ENCODE measurements at regions not wholly inside any gene's neighbourhood (a gene's known extent, or its start where the extent isn't known, plus 50 kb on each side); places are given as distances from the start of the nearest gene placed in this dataset.

DNA sequence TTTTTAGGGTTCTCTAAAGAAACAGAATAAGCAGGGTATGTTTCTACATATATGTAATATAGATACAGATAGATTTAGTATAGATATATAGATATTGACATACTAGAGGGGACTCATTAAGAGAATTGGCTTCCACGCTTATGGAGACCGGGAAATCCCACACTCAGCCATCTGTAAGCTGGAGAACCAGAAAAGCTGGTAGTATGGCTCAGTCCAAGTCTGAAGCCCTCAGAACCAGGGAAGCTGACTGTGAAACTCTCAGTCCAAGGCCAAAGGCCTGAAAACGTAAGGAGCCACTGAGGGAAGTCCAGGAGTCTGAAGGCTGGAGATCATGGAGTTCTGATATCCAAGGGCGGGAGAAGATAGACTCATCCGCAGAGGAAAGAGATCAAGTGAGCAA lies 441.3 kb upstream of the CDH20 start (continued):
- TF ChIP-seq, protein P1, sequence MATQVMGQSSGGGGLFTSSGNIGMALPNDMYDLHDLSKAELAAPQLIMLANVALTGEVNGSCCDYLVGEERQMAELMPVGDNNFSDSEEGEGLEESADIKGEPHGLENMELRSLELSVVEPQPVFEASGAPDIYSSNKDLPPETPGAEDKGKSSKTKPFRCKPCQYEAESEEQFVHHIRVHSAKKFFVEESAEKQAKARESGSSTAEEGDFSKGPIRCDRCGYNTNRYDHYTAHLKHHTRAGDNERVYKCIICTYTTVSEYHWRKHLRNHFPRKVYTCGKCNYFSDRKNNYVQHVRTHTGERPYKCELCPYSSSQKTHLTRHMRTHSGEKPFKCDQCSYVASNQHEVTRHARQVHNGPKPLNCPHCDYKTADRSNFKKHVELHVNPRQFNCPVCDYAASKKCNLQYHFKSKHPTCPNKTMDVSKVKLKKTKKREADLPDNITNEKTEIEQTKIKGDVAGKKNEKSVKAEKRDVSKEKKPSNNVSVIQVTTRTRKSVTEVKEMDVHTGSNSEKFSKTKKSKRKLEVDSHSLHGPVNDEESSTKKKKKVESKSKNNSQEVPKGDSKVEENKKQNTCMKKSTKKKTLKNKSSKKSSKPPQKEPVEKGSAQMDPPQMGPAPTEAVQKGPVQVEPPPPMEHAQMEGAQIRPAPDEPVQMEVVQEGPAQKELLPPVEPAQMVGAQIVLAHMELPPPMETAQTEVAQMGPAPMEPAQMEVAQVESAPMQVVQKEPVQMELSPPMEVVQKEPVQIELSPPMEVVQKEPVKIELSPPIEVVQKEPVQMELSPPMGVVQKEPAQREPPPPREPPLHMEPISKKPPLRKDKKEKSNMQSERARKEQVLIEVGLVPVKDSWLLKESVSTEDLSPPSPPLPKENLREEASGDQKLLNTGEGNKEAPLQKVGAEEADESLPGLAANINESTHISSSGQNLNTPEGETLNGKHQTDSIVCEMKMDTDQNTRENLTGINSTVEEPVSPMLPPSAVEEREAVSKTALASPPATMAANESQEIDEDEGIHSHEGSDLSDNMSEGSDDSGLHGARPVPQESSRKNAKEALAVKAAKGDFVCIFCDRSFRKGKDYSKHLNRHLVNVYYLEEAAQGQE (IDR thresholded peaks at IDR 0.05; ENCODE audit: borderline replicate concordance): no peak
- TF ChIP-seq, protein P1 (CRISPR knock-in tag; IDR thresholded peaks at IDR 0.05; ENCODE audit: low read depth): no peak
- no peak for TF ChIP-seq TFAM (CRISPR knock-in tag; conservative IDR thresholded peaks at IDR 0.05)
- TF ChIP-seq YBX1 (IDR thresholded peaks at IDR 0.05): no peak
- TF ChIP-seq TRIM24 (IDR thresholded peaks at IDR 0.05): no peak
- TF ChIP-seq SMC3 (conservative IDR thresholded peaks at IDR 0.05; ENCODE audit: insufficient read depth, low read depth, low read length): no peak
- TF ChIP-seq MED1 (CRISPR knock-in tag; IDR thresholded peaks at IDR 0.05; ENCODE audit: borderline replicate concordance): no peak
- TF ChIP-seq, protein P2, sequence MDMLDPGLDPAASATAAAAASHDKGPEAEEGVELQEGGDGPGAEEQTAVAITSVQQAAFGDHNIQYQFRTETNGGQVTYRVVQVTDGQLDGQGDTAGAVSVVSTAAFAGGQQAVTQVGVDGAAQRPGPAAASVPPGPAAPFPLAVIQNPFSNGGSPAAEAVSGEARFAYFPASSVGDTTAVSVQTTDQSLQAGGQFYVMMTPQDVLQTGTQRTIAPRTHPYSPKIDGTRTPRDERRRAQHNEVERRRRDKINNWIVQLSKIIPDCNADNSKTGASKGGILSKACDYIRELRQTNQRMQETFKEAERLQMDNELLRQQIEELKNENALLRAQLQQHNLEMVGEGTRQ (CRISPR knock-in tag; IDR thresholded peaks at IDR 0.05): no peak
- TF ChIP-seq EP300 (IDR thresholded peaks at IDR 0.05; ENCODE audit: low read length): no peak
- TF ChIP-seq, protein P3, sequence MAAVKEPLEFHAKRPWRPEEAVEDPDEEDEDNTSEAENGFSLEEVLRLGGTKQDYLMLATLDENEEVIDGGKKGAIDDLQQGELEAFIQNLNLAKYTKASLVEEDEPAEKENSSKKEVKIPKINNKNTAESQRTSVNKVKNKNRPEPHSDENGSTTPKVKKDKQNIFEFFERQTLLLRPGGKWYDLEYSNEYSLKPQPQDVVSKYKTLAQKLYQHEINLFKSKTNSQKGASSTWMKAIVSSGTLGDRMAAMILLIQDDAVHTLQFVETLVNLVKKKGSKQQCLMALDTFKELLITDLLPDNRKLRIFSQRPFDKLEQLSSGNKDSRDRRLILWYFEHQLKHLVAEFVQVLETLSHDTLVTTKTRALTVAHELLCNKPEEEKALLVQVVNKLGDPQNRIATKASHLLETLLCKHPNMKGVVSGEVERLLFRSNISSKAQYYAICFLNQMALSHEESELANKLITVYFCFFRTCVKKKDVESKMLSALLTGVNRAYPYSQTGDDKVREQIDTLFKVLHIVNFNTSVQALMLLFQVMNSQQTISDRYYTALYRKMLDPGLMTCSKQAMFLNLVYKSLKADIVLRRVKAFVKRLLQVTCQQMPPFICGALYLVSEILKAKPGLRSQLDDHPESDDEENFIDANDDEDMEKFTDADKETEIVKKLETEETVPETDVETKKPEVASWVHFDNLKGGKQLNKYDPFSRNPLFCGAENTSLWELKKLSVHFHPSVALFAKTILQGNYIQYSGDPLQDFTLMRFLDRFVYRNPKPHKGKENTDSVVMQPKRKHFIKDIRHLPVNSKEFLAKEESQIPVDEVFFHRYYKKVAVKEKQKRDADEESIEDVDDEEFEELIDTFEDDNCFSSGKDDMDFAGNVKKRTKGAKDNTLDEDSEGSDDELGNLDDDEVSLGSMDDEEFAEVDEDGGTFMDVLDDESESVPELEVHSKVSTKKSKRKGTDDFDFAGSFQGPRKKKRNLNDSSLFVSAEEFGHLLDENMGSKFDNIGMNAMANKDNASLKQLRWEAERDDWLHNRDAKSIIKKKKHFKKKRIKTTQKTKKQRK (IDR thresholded peaks at IDR 0.05; ENCODE audit: borderline replicate concordance, low read depth, low read length): no peak
- TF ChIP-seq HLTF (IDR thresholded peaks at IDR 0.05): no peak
- no peak for TF ChIP-seq NUFIP1 (IDR thresholded peaks at IDR 0.05; ENCODE audit: partially characterized antibody)
- TF ChIP-seq ZNF589 (CRISPR knock-in tag; IDR thresholded peaks at IDR 0.05; ENCODE audit: low read depth): no peak
- TF ChIP-seq, protein P4, sequence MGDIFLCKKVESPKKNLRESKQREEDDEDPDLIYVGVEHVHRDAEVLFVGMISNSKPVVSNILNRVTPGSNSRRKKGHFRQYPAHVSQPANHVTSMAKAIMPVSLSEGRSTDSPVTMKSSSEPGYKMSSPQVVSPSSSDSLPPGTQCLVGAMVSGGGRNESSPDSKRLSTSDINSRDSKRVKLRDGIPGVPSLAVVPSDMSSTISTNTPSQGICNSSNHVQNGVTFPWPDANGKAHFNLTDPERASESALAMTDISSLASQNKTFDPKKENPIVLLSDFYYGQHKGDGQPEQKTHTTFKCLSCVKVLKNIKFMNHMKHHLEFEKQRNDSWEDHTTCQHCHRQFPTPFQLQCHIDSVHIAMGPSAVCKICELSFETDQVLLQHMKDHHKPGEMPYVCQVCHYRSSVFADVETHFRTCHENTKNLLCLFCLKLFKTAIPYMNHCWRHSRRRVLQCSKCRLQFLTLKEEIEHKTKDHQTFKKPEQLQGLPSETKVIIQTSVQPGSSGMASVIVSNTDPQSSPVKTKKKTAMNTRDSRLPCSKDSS (IDR thresholded peaks at IDR 0.05; ENCODE audit: low read depth, partially characterized antibody): no peak
